Stomach (tissue), 4 donors: ENCODE measurements at regions not wholly inside any gene's neighbourhood (a gene's known extent, or its start where the extent isn't known, plus 50 kb on each side); places are given as distances from the start of the nearest gene placed in this dataset.

ENCODE experiments used
- POLR2A ChIP-seq, 4 donors: fragments of 450-650 bp; IDR thresholded peaks; one replicate each; pipeline ENCODE4 v1.6.1; 2016; ENCODE audit warnings: antibody characterized with exemption in 4 of 4, control low read depth in 2 of 4, mild to moderate bottlenecking in 1 of 4, moderate library complexity in 1 of 4
- POLR2AphosphoS5 ChIP-seq, 3 donors: sonication (generic); formaldehyde crosslinking; IDR thresholded peaks; one replicate each; pipeline ENCODE4 v1.6.1; 2016; ENCODE audit warnings: antibody characterized with exemption in 3 of 3
- TF ChIP-seq, protein P1 (sequence below), 7 experiments: fragments of 450-650 bp in 4 of 7; fragments of 200-600 bp in 3 of 7; sonication (generic) in 3 of 7; IDR thresholded peaks; one replicate each; pipeline ENCODE4 v1.5.1; 2016 to 2019; ENCODE audit warnings: antibody characterized with exemption in 7 of 7, control low read depth in 2 of 7, mild to moderate bottlenecking in 1 of 7

DNA sequence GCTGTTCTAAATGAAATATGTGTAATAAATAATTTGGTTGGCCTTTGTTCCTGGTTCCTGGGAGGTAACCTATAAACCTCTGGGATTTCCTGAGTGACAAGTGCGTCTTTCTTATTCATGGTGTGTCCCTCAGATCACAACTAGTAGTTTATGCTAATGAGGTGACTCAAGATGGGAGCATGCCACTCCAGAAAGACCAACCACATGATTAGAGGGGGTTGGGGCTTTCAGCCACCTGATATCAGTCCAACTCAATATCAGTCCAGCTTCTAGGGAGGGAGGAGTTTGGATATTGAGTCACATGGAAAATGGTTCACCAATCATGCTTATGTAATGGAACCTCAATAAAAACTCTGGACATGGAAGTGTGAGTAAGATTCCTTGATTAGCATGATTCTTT, 96.6 kb downstream of the QPCT start:
- TF ChIP-seq, protein P1, sequence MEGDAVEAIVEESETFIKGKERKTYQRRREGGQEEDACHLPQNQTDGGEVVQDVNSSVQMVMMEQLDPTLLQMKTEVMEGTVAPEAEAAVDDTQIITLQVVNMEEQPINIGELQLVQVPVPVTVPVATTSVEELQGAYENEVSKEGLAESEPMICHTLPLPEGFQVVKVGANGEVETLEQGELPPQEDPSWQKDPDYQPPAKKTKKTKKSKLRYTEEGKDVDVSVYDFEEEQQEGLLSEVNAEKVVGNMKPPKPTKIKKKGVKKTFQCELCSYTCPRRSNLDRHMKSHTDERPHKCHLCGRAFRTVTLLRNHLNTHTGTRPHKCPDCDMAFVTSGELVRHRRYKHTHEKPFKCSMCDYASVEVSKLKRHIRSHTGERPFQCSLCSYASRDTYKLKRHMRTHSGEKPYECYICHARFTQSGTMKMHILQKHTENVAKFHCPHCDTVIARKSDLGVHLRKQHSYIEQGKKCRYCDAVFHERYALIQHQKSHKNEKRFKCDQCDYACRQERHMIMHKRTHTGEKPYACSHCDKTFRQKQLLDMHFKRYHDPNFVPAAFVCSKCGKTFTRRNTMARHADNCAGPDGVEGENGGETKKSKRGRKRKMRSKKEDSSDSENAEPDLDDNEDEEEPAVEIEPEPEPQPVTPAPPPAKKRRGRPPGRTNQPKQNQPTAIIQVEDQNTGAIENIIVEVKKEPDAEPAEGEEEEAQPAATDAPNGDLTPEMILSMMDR (IDR thresholded peaks at IDR 0.05) = no peak
- no peak for TF ChIP-seq POLR2A (IDR thresholded peaks at IDR 0.05)
- TF ChIP-seq POLR2AphosphoS5 (IDR thresholded peaks at IDR 0.05) = no peak
